ENCODE measurements at regions not wholly inside any gene's neighbourhood (a gene's known extent, or its start where the extent isn't known, plus 50 kb on each side); places are given as distances from the start of the nearest gene placed in this dataset.

GRCh38 chr7:106795084-106795876, 69.8 kb upstream of the PIK3CG start:
- TF ChIP-seq CTCF (IDR thresholded peaks at IDR 0.05) = no peak
- no peak for TF ChIP-seq POLR2A (IDR thresholded peaks at IDR 0.05)
- TF ChIP-seq POLR2AphosphoS5 (IDR thresholded peaks at IDR 0.05) = no peak
- no peak for TF ChIP-seq EP300 (IDR thresholded peaks at IDR 0.05)

Measured in upper lobe of left lung (tissue), 4 donors.